GM18502 (cell line): ENCODE measurements at regions not wholly inside any gene's neighbourhood (a gene's known extent, or its start where the extent isn't known, plus 50 kb on each side); places are given as distances from the start of the nearest gene placed in this dataset.

Source experiments
- ATAC-seq: cut with Tn5 transposase; IDR thresholded peaks from one replicate; pipeline ENCODE4 v1.9.1; 2021; ENCODE audit warnings: mild to moderate bottlenecking; ENCODE audit not compliant: unreplicated experiment, poor library complexity

GRCh38 chr6:90406957-90407356 lies 110.3 kb upstream of the BACH2 start:
- no peak for ATAC-seq

- ATAC-seq: no peak
Observed at GRCh38 chr6:90406142-90406794, 109.6 kb upstream of the BACH2 start.

- no peak for ATAC-seq
Observed at GRCh38 chr6:90403489-90404381, 107.1 kb upstream of the BACH2 start.

GRCh38 chr6:90402831-90403192 lies 106.2 kb upstream of the BACH2 start:
- ATAC-seq: no peak

- no peak for ATAC-seq
Observed at GRCh38 chr6:90401933-90402830, 105.5 kb upstream of the BACH2 start.

GRCh38 chr6:90399970-90400369 lies 103.3 kb upstream of the BACH2 start:
- ATAC-seq: no peak

GRCh38 chr6:90397929-90398674 lies 101.5 kb upstream of the BACH2 start:
- ATAC-seq: peak; percentile 61

- no peak for ATAC-seq
Observed at GRCh38 chr6:90397047-90397446, 100.4 kb upstream of the BACH2 start.

GRCh38 chr6:90393232-90393884 lies 96.7 kb upstream of the BACH2 start:
- peak; percentile 77 for ATAC-seq

- ATAC-seq: no peak
Observed at GRCh38 chr6:90390379-90390778, 93.7 kb upstream of the BACH2 start.

GRCh38 chr6:90388395-90388794 lies 91.8 kb upstream of the BACH2 start:
- ATAC-seq: no peak

- ATAC-seq: no peak
Observed at GRCh38 chr6:90387826-90388225, 91.2 kb upstream of the BACH2 start.

- no peak for ATAC-seq
Observed at GRCh38 chr6:90387383-90387775, 90.7 kb upstream of the BACH2 start.

- no peak for ATAC-seq
Observed at GRCh38 chr6:90386399-90387382, 90.0 kb upstream of the BACH2 start.

- ATAC-seq: no peak
Observed at GRCh38 chr6:90385759-90386313, 89.2 kb upstream of the BACH2 start.

- no peak for ATAC-seq
Observed at GRCh38 chr6:90384720-90385119, 88.1 kb upstream of the BACH2 start.

- peak; percentile 81 for ATAC-seq
Observed at GRCh38 chr6:90383196-90383822, 86.7 kb upstream of the BACH2 start.

- no peak for ATAC-seq
Observed at GRCh38 chr6:90382760-90383159, 86.1 kb upstream of the BACH2 start.
